Type B pancreatic cell (in vitro differentiated cells): ENCODE measurements at regions not wholly inside any gene's neighbourhood (a gene's known extent, or its start where the extent isn't known, plus 50 kb on each side); places are given as distances from the start of the nearest gene placed in this dataset.

Experiments
- DNase-seq: peaks from one replicate; pipeline ENCODE4 v3.0.0; 2021; ENCODE audit warnings: mixed read lengths; ENCODE audit not compliant: unreplicated experiment; ENCODE audit errors: extremely low spot score
- H3K27ac Mint-ChIP-seq: 2 replicates; pipeline ENCODE4 v1.8.0; 2021; ENCODE audit warnings: mild to moderate bottlenecking, mixed read lengths
- H3K27me3 Mint-ChIP-seq: 2 replicates; pipeline ENCODE4 v1.8.0; 2021; ENCODE audit warnings: mixed read lengths
- H3K36me3 Mint-ChIP-seq: 2 replicates; pipeline ENCODE4 v1.8.0; 2021; ENCODE audit warnings: mixed read lengths
- H3K4me1 Mint-ChIP-seq: one replicate; pipeline ENCODE4 v1.8.0; 2021; ENCODE audit warnings: mixed read lengths; ENCODE audit not compliant: unreplicated experiment
- H3K4me3 Mint-ChIP-seq: 2 replicates; pipeline ENCODE4 v1.8.0; 2021; ENCODE audit warnings: mild to moderate bottlenecking, mixed read lengths
- H3K9me3 Mint-ChIP-seq: 2 replicates; pipeline ENCODE4 v1.8.0; 2021; ENCODE audit warnings: mixed read lengths
- CTCF ChIP-seq: fragments of 200-600 bp; sonication (generic); conservative IDR thresholded peaks from 2 replicates; pipeline ENCODE4 v1.5.0; 2021; ENCODE audit warnings: antibody characterized with exemption, mild to moderate bottlenecking

- Mint-ChIP-seq H3K4me1 (no peaks in the 10 kb centered on the region), H3K36me3 (no peaks in the 10 kb centered on the region), H3K27me3 (no peaks in the 10 kb centered on the region), H3K9me3 (no peaks in the 10 kb centered on the region), H3K27ac (no peak overlapping the region), H3K4me3 (no peak overlapping the region)
- no peak for TF ChIP-seq CTCF
- DNase-seq, result no peak
Observed at GRCh38 chr4:73348185-73348584, 55.9 kb upstream of the ALB start.

- no peaks in the 10 kb centered on the region for H3K4me1 Mint-ChIP-seq
- DNase-seq, result no peak
Observed at GRCh38 chr4:73347497-73347896, 56.6 kb upstream of the ALB start.

GRCh38 chr4:73345399-73345975 is 58.6 kb upstream of the ALB start:
- H3K4me3 Mint-ChIP-seq, result no peak overlapping the region
- H3K9me3 Mint-ChIP-seq, result no peaks in the 10 kb centered on the region
- no peak for DNase-seq
- H3K27me3 Mint-ChIP-seq, result no peaks in the 10 kb centered on the region
- H3K4me1 Mint-ChIP-seq, result no peaks in the 10 kb centered on the region
- TF ChIP-seq CTCF, result no peak
- H3K27ac Mint-ChIP-seq, result no peak overlapping the region
- H3K36me3 Mint-ChIP-seq, result no peaks in the 10 kb centered on the region

More at GRCh38 chr4:73347497-73347896, 56.6 kb upstream of the ALB start:
- H3K27me3 Mint-ChIP-seq, result no peaks in the 10 kb centered on the region
- H3K27ac Mint-ChIP-seq, result no peak overlapping the region
- no peaks in the 10 kb centered on the region for H3K9me3 Mint-ChIP-seq
- no peaks in the 10 kb centered on the region for H3K36me3 Mint-ChIP-seq
- TF ChIP-seq CTCF, result no peak
- H3K4me3 Mint-ChIP-seq, result no peak overlapping the region

- no peak for DNase-seq
- no peaks in the 10 kb centered on the region for H3K36me3 Mint-ChIP-seq
- H3K4me3 Mint-ChIP-seq, result no peak overlapping the region
- TF ChIP-seq CTCF, result no peak
- no peaks in the 10 kb centered on the region for H3K9me3 Mint-ChIP-seq
- no peaks in the 10 kb centered on the region for H3K4me1 Mint-ChIP-seq
- no peaks in the 10 kb centered on the region for H3K27me3 Mint-ChIP-seq
- H3K27ac Mint-ChIP-seq, result no peak overlapping the region
Observed at GRCh38 chr4:73344106-73344505, 60.0 kb upstream of the ALB start.

GRCh38 chr4:73343432-73343831 is 60.7 kb upstream of the ALB start:
- H3K4me3 Mint-ChIP-seq, result no peak overlapping the region

More at GRCh38 chr4:73343432-73343831, 60.7 kb upstream of the ALB start:
- Mint-ChIP-seq H3K4me1 (no peaks in the 10 kb centered on the region), H3K27me3 (no peaks in the 10 kb centered on the region), H3K9me3 (no peaks in the 10 kb centered on the region), H3K27ac (no peak overlapping the region), H3K36me3 (no peaks in the 10 kb centered on the region)
- DNase-seq, result no peak
- no peak for TF ChIP-seq CTCF
